ENCODE measurements at regions not wholly inside any gene's neighbourhood (a gene's known extent, or its start where the extent isn't known, plus 50 kb on each side); places are given as distances from the start of the nearest gene placed in this dataset.

GRCh38 chr4:175932116-175932515 is 120.1 kb upstream of the GPM6A start:
- H3K79me2 ChIP-seq (ENCODE audit: insufficient read depth, low read length): no peaks in the 10 kb centered on the region
- DNase-seq: no peak
- no peaks in the 10 kb centered on the region for H3K4me1 Mint-ChIP-seq
- intact Hi-C loops (cut with micrococcal nuclease): no loop called here
- no peaks in the 10 kb centered on the region for H3K36me3 Mint-ChIP-seq
- no peak overlapping the region for H2AFZ ChIP-seq (ENCODE audit: insufficient read depth, low read depth, low read length, poor library complexity, severe bottlenecking)
- WGBS (ENCODE audit: insufficient coverage): 100% methylated on average over 3 of the region's 9 CpGs
- no peak overlapping the region for H3K4me3 ChIP-seq (replicated peaks in 1 of 3; ENCODE audit: low read depth in 2 of 3, low read length in 3 of 3)
- H3K4me2 ChIP-seq (replicated peaks; ENCODE audit: extremely low read depth, low read length, poor library complexity, severe bottlenecking): no peak overlapping the region
- no peaks in the 10 kb centered on the region for H3K36me3 ChIP-seq (replicated peaks in 1 of 2; ENCODE audit: control insufficient read depth in 1 of 2, insufficient read depth in 2 of 2, low read length in 2 of 2)
- no peak overlapping the region for H3K9ac ChIP-seq (ENCODE audit: insufficient read depth, low read length, poor library complexity, severe bottlenecking)
- H3K27ac ChIP-seq (ENCODE audit: low read depth in 1 of 2, low read length in 2 of 2): no peak overlapping the region
- H3K4me3 Mint-ChIP-seq: no peak overlapping the region
- peaks cover 0 to 3% (median 1%) of the 10 kb centered on the region in 7 donors for H3K9me3 Mint-ChIP-seq
- H3K27me3 ChIP-seq (ENCODE audit: control insufficient read depth in 2 of 2, insufficient read depth in 2 of 2, low read length in 2 of 2): no peaks in the 10 kb centered on the region
- H3K27me3 Mint-ChIP-seq (ENCODE audit: low read depth in 3 of 3): peaks cover 0 to 2% (median 0%) of the 10 kb centered on the region in 3 donors
- no peak for TF ChIP-seq CTCF (IDR thresholded peaks at IDR 0.05)
- H3K27ac Mint-ChIP-seq: no peak overlapping the region
- no peaks in the 10 kb centered on the region for H4K20me1 ChIP-seq (ENCODE audit: insufficient read depth, low read length)
- H3K9me3 ChIP-seq (replicated peaks in 1 of 2; ENCODE audit: control insufficient read depth in 1 of 2, insufficient read depth in 1 of 2, low read length in 2 of 2): no peaks in the 10 kb centered on the region
- no peaks in the 10 kb centered on the region for H3K4me1 ChIP-seq (ENCODE audit: control insufficient read depth in 1 of 2, insufficient read depth in 2 of 2, low read length in 2 of 2)

GRCh38 chr4:175934506-175934905 is 122.4 kb upstream of the GPM6A start:
- no peaks in the 10 kb centered on the region for H4K20me1 ChIP-seq (ENCODE audit: insufficient read depth, low read length)
- no peak overlapping the region for H3K4me3 ChIP-seq (replicated peaks in 1 of 3; ENCODE audit: low read depth in 2 of 3, low read length in 3 of 3)
- TF ChIP-seq CTCF (IDR thresholded peaks at IDR 0.05): no peak
- no peaks in the 10 kb centered on the region for H3K27me3 ChIP-seq (ENCODE audit: control insufficient read depth in 2 of 2, insufficient read depth in 2 of 2, low read length in 2 of 2)
- no peak overlapping the region for H3K4me2 ChIP-seq (replicated peaks; ENCODE audit: extremely low read depth, low read length, poor library complexity, severe bottlenecking)
- intact Hi-C loops (cut with micrococcal nuclease): no loop called here
- H3K36me3 ChIP-seq (replicated peaks in 1 of 2; ENCODE audit: control insufficient read depth in 1 of 2, insufficient read depth in 2 of 2, low read length in 2 of 2): no peaks in the 10 kb centered on the region
- H2AFZ ChIP-seq (ENCODE audit: insufficient read depth, low read depth, low read length, poor library complexity, severe bottlenecking): no peak overlapping the region
- Mint-ChIP-seq H3K4me1 (no peaks in the 10 kb centered on the region), H3K4me3 (no peak overlapping the region), H3K27me3 (ENCODE audit: low read depth in 3 of 3) (peaks cover 0 to 2% (median 0%) of the 10 kb centered on the region in 3 donors), H3K9me3 (peaks cover 0 to 3% (median 1%) of the 10 kb centered on the region in 7 donors), H3K36me3 (no peaks in the 10 kb centered on the region), H3K27ac (no peak overlapping the region)
- H3K27ac ChIP-seq (ENCODE audit: low read depth in 1 of 2, low read length in 2 of 2): no peak overlapping the region
- H3K79me2 ChIP-seq (ENCODE audit: insufficient read depth, low read length): no peaks in the 10 kb centered on the region
- H3K9me3 ChIP-seq (replicated peaks in 1 of 2; ENCODE audit: control insufficient read depth in 1 of 2, insufficient read depth in 1 of 2, low read length in 2 of 2): no peaks in the 10 kb centered on the region
- H3K4me1 ChIP-seq (ENCODE audit: control insufficient read depth in 1 of 2, insufficient read depth in 2 of 2, low read length in 2 of 2): no peaks in the 10 kb centered on the region
- no peak overlapping the region for H3K9ac ChIP-seq (ENCODE audit: insufficient read depth, low read length, poor library complexity, severe bottlenecking)
- WGBS (ENCODE audit: insufficient coverage): no CpG with 5 or more reads among the region's 3 CpGs
- no peak for DNase-seq

Measured in CD14-positive monocyte (primary cell).